Neuron (in vitro differentiated cells): ENCODE measurements at regions not wholly inside any gene's neighbourhood (a gene's known extent, or its start where the extent isn't known, plus 50 kb on each side); places are given as distances from the start of the nearest gene placed in this dataset.

Source experiments
- H2AFZ ChIP-seq: one replicate; pipeline ENCODE4 v1.6.1; 2013; ENCODE audit warnings: low read depth, mild to moderate bottlenecking, inconsistent platforms, low read length, moderate library complexity
- H3K27me3 ChIP-seq: one replicate; pipeline ENCODE4 v1.6.1; 2013; ENCODE audit warnings: low read length; ENCODE audit not compliant: insufficient read depth
- H3K36me3 ChIP-seq: one replicate; pipeline ENCODE4 v1.6.1; 2013; ENCODE audit warnings: low read length; ENCODE audit not compliant: insufficient read depth
- H3K4me1 ChIP-seq: one replicate; pipeline ENCODE4 v1.6.1; 2013; ENCODE audit warnings: low read length; ENCODE audit not compliant: insufficient read depth
- H3K4me3 ChIP-seq: 2 replicates; pipeline ENCODE4 v1.5.1; 2013; ENCODE audit warnings: mild to moderate bottlenecking, low read length, moderate library complexity
- H3K9me3 ChIP-seq: one replicate; pipeline ENCODE4 v1.6.1; 2013; ENCODE audit warnings: low read length

DNA sequence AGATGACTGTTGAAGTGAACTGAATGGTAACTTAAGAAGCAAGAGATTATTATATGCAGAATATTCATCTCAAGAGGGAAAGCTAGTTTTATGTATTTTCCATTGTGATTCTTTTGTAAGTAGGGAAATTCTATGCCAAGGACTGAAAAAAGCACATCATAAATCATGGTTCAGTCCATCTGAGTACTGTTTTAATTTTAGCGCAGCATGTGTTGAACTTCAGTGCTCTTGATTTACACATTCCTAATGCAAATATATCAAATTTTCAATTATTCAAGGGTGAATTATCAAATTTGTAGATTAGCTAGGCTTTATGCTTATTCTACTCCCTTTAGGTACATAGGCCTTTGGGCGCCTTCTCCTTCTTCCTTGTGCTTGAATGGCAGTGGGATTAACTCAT lies 50.3 kb upstream of the TCF12 start:
- Histone ChIP-seq H2AFZ (no peak overlapping the region), H3K36me3 (no peaks in the 10 kb centered on the region), H3K9me3 (no peaks in the 10 kb centered on the region), H3K4me1 (peaks cover 14% of the 10 kb centered on the region), H3K4me3 (no peak overlapping the region), H3K27me3 (no peaks in the 10 kb centered on the region)

DNA sequence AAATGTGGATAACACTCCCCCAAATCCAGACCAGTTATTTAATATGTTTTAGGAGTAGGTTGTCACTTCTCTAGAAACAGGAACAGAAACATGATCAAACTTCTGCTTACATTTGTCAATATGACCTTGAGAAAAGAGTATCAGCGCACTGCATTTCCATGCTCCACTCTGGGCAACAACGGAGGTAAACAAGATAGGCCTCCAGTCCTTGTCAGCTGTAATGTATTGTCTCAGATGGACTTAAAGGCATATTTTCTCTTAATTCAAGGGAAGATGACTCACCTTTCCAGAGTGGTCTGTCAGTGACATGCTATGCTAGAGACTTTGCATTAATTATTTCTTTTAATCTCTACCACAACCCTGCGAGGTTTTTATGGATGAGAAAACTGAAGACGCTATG lies 51.6 kb upstream of the TCF12 start:
- no peaks in the 10 kb centered on the region for H3K27me3 ChIP-seq
- peaks cover 9% of the 10 kb centered on the region for H3K4me1 ChIP-seq
- no peaks in the 10 kb centered on the region for H3K36me3 ChIP-seq
- H3K9me3 ChIP-seq: no peaks in the 10 kb centered on the region
- no peak overlapping the region for H3K4me3 ChIP-seq
- no peak overlapping the region for H2AFZ ChIP-seq

GRCh38 chr15:56857828-56858227 lies 60.6 kb upstream of the TCF12 start:
- no peaks in the 10 kb centered on the region for H3K9me3 ChIP-seq
- H3K27me3 ChIP-seq: no peaks in the 10 kb centered on the region
- H3K4me1 ChIP-seq: no peaks in the 10 kb centered on the region
- H3K4me3 ChIP-seq: no peak overlapping the region
- H2AFZ ChIP-seq: no peak overlapping the region
- H3K36me3 ChIP-seq: no peaks in the 10 kb centered on the region

DNA sequence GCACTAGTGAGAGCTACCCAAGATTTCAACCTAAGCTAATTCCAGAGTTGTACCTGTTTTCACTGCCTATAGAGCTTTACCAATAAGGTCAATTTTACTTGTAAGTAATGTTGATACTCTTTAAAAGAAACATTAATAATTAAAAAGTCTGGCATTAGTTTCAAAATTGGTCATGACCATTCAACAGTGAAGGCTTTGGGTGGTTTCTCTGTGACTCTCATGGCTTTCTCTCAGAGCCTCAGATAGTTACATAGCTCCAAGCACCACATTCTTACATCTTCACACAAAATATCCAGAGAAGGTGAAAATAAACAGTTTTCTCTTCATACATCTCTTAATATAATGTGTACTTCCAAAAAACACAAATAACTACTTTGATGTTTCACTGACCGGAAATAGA lies 61.5 kb upstream of the TCF12 start:
- Histone ChIP-seq H3K4me3 (no peak overlapping the region), H3K36me3 (no peaks in the 10 kb centered on the region), H3K4me1 (no peaks in the 10 kb centered on the region), H3K27me3 (no peaks in the 10 kb centered on the region), H3K9me3 (no peaks in the 10 kb centered on the region), H2AFZ (no peak overlapping the region)

GRCh38 chr15:56844892-56845291 lies 73.6 kb upstream of the TCF12 start:
- H3K27me3 ChIP-seq: no peaks in the 10 kb centered on the region
- no peak overlapping the region for H2AFZ ChIP-seq
- H3K4me1 ChIP-seq: no peaks in the 10 kb centered on the region
- H3K4me3 ChIP-seq: no peak overlapping the region
- H3K9me3 ChIP-seq: no peaks in the 10 kb centered on the region
- no peaks in the 10 kb centered on the region for H3K36me3 ChIP-seq

- Histone ChIP-seq H3K27me3 (no peaks in the 10 kb centered on the region), H3K36me3 (no peaks in the 10 kb centered on the region), H3K9me3 (no peaks in the 10 kb centered on the region), H3K4me3 (no peak overlapping the region), H2AFZ (no peak overlapping the region), H3K4me1 (no peaks in the 10 kb centered on the region)
Observed at GRCh38 chr15:56844471-56844870, 74.0 kb upstream of the TCF12 start.

- Histone ChIP-seq H3K27me3 (no peaks in the 10 kb centered on the region), H3K4me1 (peaks cover 13% of the 10 kb centered on the region), H3K9me3 (no peaks in the 10 kb centered on the region), H3K4me3 (no peak overlapping the region), H2AFZ (no peak overlapping the region), H3K36me3 (no peaks in the 10 kb centered on the region)
Observed at GRCh38 chr15:56839641-56840040, 78.8 kb upstream of the TCF12 start.

- Histone ChIP-seq H3K27me3 (no peaks in the 10 kb centered on the region), H3K9me3 (no peaks in the 10 kb centered on the region), H3K4me1 (peaks cover 13% of the 10 kb centered on the region), H2AFZ (no peak overlapping the region), H3K4me3 (no peak overlapping the region), H3K36me3 (no peaks in the 10 kb centered on the region)
Observed at GRCh38 chr15:56839099-56839498, 79.3 kb upstream of the TCF12 start.

DNA sequence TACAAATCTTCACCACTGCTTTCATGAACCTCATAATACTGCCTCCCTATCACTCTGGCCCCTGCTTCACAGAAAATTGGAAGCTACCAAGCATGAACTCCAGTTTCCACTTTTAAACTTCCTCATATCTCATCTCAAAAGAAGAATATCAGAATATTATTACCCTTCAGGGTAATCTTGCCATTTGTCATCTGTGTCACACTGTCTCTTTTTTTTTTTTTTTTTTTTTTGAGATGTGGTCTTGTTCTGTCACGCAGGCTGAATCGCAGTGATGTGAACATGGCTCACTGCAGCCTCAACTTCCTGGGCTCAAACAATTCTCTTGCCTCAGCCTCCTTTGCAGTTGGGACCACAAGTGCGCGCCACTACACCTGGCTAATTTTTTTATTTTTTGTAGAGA lies 80.4 kb upstream of the TCF12 start:
- H2AFZ ChIP-seq: no peak overlapping the region
- no peaks in the 10 kb centered on the region for H3K36me3 ChIP-seq
- H3K4me1 ChIP-seq: peaks cover 13% of the 10 kb centered on the region
- H3K9me3 ChIP-seq: no peaks in the 10 kb centered on the region
- H3K4me3 ChIP-seq: no peak overlapping the region
- no peaks in the 10 kb centered on the region for H3K27me3 ChIP-seq

DNA sequence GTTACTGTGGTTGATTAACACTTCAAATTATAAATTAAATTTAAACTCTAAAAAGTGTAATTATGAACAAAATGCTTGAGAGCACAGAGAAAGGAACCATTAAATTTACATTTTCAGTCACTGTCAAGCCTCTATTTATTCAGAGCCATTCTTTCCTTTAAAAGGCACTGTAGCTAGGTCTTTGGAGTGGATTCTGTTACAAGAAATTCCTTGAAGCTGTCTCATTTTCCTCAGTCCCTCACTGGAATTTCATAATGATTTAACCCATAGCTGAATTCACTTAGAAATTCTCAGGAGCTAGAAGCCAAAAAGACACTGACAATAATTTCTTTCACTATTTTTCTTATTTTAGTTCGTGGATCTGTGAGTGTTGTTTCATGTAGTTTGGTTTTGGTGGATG lies 81.2 kb upstream of the TCF12 start:
- H3K4me3 ChIP-seq: no peak overlapping the region
- no peaks in the 10 kb centered on the region for H3K27me3 ChIP-seq
- no peak overlapping the region for H2AFZ ChIP-seq
- H3K9me3 ChIP-seq: no peaks in the 10 kb centered on the region
- H3K36me3 ChIP-seq: no peaks in the 10 kb centered on the region
- peaks cover 13% of the 10 kb centered on the region for H3K4me1 ChIP-seq

DNA sequence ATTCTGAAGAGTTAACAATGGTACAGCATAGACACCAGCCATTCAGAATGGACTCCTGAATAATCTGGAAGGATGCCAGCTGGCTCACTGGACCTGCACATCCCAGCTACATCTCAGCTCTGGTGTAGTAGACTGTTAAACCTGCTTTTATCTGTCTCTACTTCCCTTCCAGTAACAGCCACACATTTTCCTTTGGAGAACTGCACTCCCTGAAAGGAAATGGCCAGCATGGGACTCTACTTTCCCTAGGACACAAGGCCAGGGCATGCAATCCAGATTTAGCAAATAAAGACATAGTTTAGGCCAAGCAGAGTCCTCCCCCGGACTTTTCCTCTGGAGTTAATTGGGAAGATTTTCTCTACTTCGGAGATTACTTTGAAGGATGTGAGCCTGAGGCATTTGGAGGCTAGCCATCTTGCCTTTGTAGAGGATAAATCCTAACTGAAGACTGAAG lies 82.7 kb upstream of the TCF12 start:
- Histone ChIP-seq H3K4me3 (no peak overlapping the region), H3K36me3 (no peaks in the 10 kb centered on the region), H3K27me3 (no peaks in the 10 kb centered on the region), H3K4me1 (peaks cover 13% of the 10 kb centered on the region), H2AFZ (no peak overlapping the region), H3K9me3 (no peaks in the 10 kb centered on the region)

GRCh38 chr15:56832125-56832524 lies 86.3 kb upstream of the TCF12 start:
- Histone ChIP-seq H3K4me3 (no peak overlapping the region), H3K27me3 (no peaks in the 10 kb centered on the region), H3K4me1 (peaks cover 4% of the 10 kb centered on the region), H3K9me3 (no peaks in the 10 kb centered on the region), H3K36me3 (no peaks in the 10 kb centered on the region), H2AFZ (no peak overlapping the region)

DNA sequence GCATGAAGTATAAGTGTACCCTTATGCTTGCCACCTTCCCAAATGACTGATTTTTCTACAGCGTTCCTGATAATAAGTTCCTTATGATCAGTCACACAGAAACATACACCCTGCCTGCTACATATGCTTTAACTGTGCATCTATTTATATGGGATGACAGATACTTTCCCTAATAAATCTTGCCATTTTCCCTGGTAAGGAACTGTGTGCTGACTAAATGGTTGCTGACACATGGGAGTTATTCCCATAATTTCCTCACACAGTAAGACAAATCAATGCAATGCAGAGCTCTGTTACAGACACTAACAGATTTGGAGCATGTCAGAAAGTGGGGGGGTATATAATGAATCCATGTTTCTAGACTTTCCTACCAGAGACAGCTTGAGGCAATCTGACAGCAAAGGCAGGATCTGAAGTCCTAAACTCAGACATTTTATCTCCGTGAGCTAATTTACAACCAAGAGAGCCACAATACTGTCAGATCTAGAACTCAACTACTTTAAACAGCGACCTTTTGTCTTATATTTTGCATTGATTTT lies 86.9 kb upstream of the TCF12 start:
- Histone ChIP-seq H3K4me1 (no peaks in the 10 kb centered on the region), H2AFZ (no peak overlapping the region), H3K4me3 (no peak overlapping the region), H3K36me3 (no peaks in the 10 kb centered on the region), H3K9me3 (no peaks in the 10 kb centered on the region), H3K27me3 (no peaks in the 10 kb centered on the region)

DNA sequence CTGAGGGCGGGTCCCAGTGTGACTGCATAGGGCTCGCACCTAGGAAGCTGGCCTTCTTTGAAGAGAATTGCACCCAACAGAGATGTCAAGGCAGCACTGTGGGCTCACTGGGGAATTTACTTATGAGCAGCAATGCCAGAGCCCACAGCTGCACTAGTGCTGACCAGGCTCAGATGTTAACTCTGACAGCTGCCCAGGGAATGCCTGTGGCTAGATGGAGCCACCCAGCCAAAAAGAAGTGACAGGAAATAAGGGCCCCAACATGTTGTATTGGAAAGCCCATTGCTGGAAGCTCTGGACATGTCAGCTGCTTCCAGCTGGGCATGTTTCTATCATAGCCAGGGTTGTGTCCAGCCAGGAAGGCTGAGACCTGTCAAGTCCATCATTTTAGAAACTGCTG lies 90.9 kb upstream of the ZNF280D start:
- H3K9me3 ChIP-seq: no peaks in the 10 kb centered on the region
- no peaks in the 10 kb centered on the region for H3K36me3 ChIP-seq
- no peak overlapping the region for H2AFZ ChIP-seq
- no peak overlapping the region for H3K4me3 ChIP-seq
- peaks cover 4% of the 10 kb centered on the region for H3K4me1 ChIP-seq
- H3K27me3 ChIP-seq: no peaks in the 10 kb centered on the region
